GM12878 (cell line): ENCODE measurements at regions not wholly inside any gene's neighbourhood (a gene's known extent, or its start where the extent isn't known, plus 50 kb on each side); places are given as distances from the start of the nearest gene placed in this dataset.

Experiments used
- ATAC-seq: fragments of 200-7000 bp; cut with Tn5 transposase; 3 replicates; pipeline ENCODE4 v1.9.1; 2020; ENCODE audit warnings: mild to moderate bottlenecking, moderate library complexity
- BruUV-seq: library from RNA; stranded (reverse); fragments of 400-500 nt; replicated peaks from 2 replicates; lab custom pipeline; 2021; lab: Mats Ljungman, UMichigan
- CTCF ChIA-PET: fragments of 300-600 bp; sonication (Branson Sonifier 250); formaldehyde crosslinking; extraction: SDS; loops from one replicate; lab custom pipeline; 2021; ENCODE audit warnings: inconsistent platforms; lab: Yijun Ruan, JAX
- POLR2A ChIA-PET: fragments of 350-600 bp; formaldehyde crosslinking; extraction: SDS; loops from one replicate; lab custom pipeline; 2021; ENCODE audit warnings: inconsistent platforms; lab: Charles Lee
- RAD21 ChIA-PET: fragments of 300-600 bp; sonication (Branson Sonifier 250); formaldehyde crosslinking; loops from one replicate; lab custom pipeline; 2023; ENCODE audit warnings: antibody characterized with exemption; ENCODE audit not compliant: unreplicated experiment; lab: Charles Lee
- SMC1A ChIA-PET: fragments of 300-600 bp; sonication (Branson Sonifier 250); formaldehyde crosslinking; loops from one replicate; lab custom pipeline; 2023; ENCODE audit not compliant: unreplicated experiment, uncharacterized antibody; lab: Charles Lee
- DNase-seq: peaks from one replicate; pipeline ENCODE4 v3.0.0-alpha.2; 2011; ENCODE audit warnings: low read depth, low spot score
- FAIRE-seq: peaks from 3 replicates; lab custom pipeline; 2011; peaks lifted over from hg19 to GRCh38; lab: Jason Lieb, UNC
- H2AFZ ChIP-seq: 2 replicates; pipeline ENCODE4 v1.6.0; 2011; ENCODE audit warnings: low read depth, low read length, control low read depth; ENCODE audit not compliant: control insufficient read depth
- H3K27ac ChIP-seq: 2 replicates; pipeline ENCODE4 v1.5.1; 2011; ENCODE audit warnings: control low read depth; ENCODE audit not compliant: control insufficient read depth, insufficient read depth
- H3K27me3 ChIP-seq, 2 experiments: replicated peaks in 1 of 2; 2 replicates each; pipeline versions ENCODE4 v1.6.0 to v1.6.1; 2011; ENCODE audit warnings: low read length in 1 of 2; ENCODE audit not compliant: control insufficient read depth in 2 of 2, insufficient read depth in 2 of 2
- H3K36me3 ChIP-seq, 2 experiments: 2 replicates each; pipeline ENCODE4 v1.5.1; 2011; ENCODE audit warnings: low read length in 1 of 2; ENCODE audit not compliant: control insufficient read depth in 2 of 2, insufficient read depth in 2 of 2
- H3K4me1 ChIP-seq: 2 replicates; pipeline ENCODE4 v1.6.1; 2011; ENCODE audit warnings: mild to moderate bottlenecking, low read length, moderate library complexity, mixed read lengths; ENCODE audit not compliant: control insufficient read depth, insufficient read depth
- H3K4me2 ChIP-seq: 2 replicates; pipeline ENCODE4 v1.6.0; 2011; ENCODE audit warnings: control low read depth; ENCODE audit not compliant: control insufficient read depth, insufficient read depth
- H3K4me3 ChIP-seq: fragments of 200-600 bp; sonication (generic); 2 replicates; pipeline ENCODE4 v1.5.1; 2016
- H3K79me2 ChIP-seq: 2 replicates; pipeline ENCODE4 v1.6.0; 2011; ENCODE audit warnings: low read length; ENCODE audit not compliant: control insufficient read depth, insufficient read depth
- H3K9ac ChIP-seq: 2 replicates; pipeline ENCODE4 v1.8.0; 2011; ENCODE audit warnings: low read length, control low read depth, mixed read lengths; ENCODE audit not compliant: control insufficient read depth, insufficient read depth
- H3K9me3 ChIP-seq: replicated peaks from 3 replicates; pipeline ENCODE4 v1.5.1; 2011; ENCODE audit warnings: mild to moderate bottlenecking, low read length; ENCODE audit not compliant: control insufficient read depth, insufficient read depth
- H4K20me1 ChIP-seq: 2 replicates; pipeline ENCODE4 v1.6.0; 2011; ENCODE audit not compliant: control insufficient read depth, insufficient read depth
- CBX3 ChIP-seq: fragments of 200-600 bp; sonication (generic); IDR thresholded peaks from 2 replicates; pipeline ENCODE4 v1.6.1; 2016; ENCODE audit warnings: low read depth, borderline replicate concordance
- CREB1 ChIP-seq: IDR thresholded peaks from 2 replicates; pipeline ENCODE4 v1.6.1; 2012; ENCODE audit warnings: low read depth, mild to moderate bottlenecking, inconsistent platforms
- EP300 ChIP-seq, 2 experiments: fragments of 150-350 bp in 1 of 2; IDR thresholded peaks; 2 replicates each; pipeline ENCODE4 v1.6.1; 2011 to 2012; ENCODE audit warnings: low read depth in 2 of 2, low read length in 2 of 2, borderline replicate concordance in 1 of 2, improper control_type of control experiment in 1 of 2, inconsistent platforms in 1 of 2; ENCODE audit not compliant: control insufficient read depth in 1 of 2
- EZH2 ChIP-seq: IDR thresholded peaks from 2 replicates; pipeline ENCODE4 v1.6.1; 2012; ENCODE audit warnings: low read depth, mild to moderate bottlenecking, control low read depth, inconsistent platforms, low read length, borderline replicate concordance; ENCODE audit not compliant: control insufficient read depth
- HCFC1 ChIP-seq: fragments of 150-350 bp; IDR thresholded peaks from 2 replicates; pipeline ENCODE4 v1.6.1; 2014; ENCODE audit warnings: low read length
- JUNB ChIP-seq: IDR thresholded peaks from 2 replicates; pipeline ENCODE4 v1.6.1; 2016; ENCODE audit warnings: antibody characterized with exemption, mild to moderate bottlenecking
- MEF2A ChIP-seq: IDR thresholded peaks from 2 replicates; pipeline ENCODE4 v1.6.1; 2011; ENCODE audit warnings: low read depth, mild to moderate bottlenecking, low read length, moderate library complexity; ENCODE audit not compliant: insufficient read depth
- MYB ChIP-seq: fragments of 150-350 bp; IDR thresholded peaks from 2 replicates; pipeline ENCODE4 v1.6.1; 2014; ENCODE audit warnings: mild to moderate bottlenecking, low read depth, low read length, borderline replicate concordance
- NRF1 ChIP-seq: conservative IDR thresholded peaks from 2 replicates; pipeline ENCODE4 v1.6.1; 2011; ENCODE audit warnings: mild to moderate bottlenecking, low read depth, low read length, improper control_type of control experiment
- RBBP5 ChIP-seq: fragments of 200-600 bp; sonication (generic); conservative IDR thresholded peaks from 2 replicates; pipeline ENCODE4 v1.6.1; 2016
- RCOR1 ChIP-seq: conservative IDR thresholded peaks from 2 replicates; pipeline ENCODE4 v1.6.1; 2012; ENCODE audit warnings: low read depth, low read length, improper control_type of control experiment
- SP1 ChIP-seq: IDR thresholded peaks from one replicate; pipeline ENCODE4 v1.6.1; 2011; ENCODE audit warnings: low read depth, low read length
- TCF12 ChIP-seq: IDR thresholded peaks from 2 replicates; pipeline ENCODE4 v1.6.1; 2011; ENCODE audit warnings: low read depth, mild to moderate bottlenecking, low read length
- ZSCAN29 ChIP-seq: fragments of 450-650 bp; IDR thresholded peaks from 2 replicates; pipeline ENCODE4 v1.6.1; 2017; ENCODE audit warnings: mild to moderate bottlenecking, moderate library complexity
- WGBS: methylation state at CpG from one replicate; pipeline ENCODE4 v1.1.6; 2016; ENCODE audit warnings: low lambda C conversion rate; ENCODE audit not compliant: insufficient replicate concordance, insufficient coverage; ENCODE audit errors: missing lambda C conversion rate; 5-methylcytosine and 5-hydroxymethylcytosine counted together
- in situ Hi-C: fragments of 300-500 bp; cut with MboI; formaldehyde crosslinking; loops from 9 replicates; pipeline ENCODE4 v1.14.3; 2018; ENCODE audit warnings: mixed read lengths
- intact Hi-C: fragments of 100-400 bp; cut with micrococcal nuclease; formaldehyde crosslinking; loops from one replicate; pipeline ENCODE4 v1.14.2; 2022; ENCODE audit not compliant: unreplicated experiment
- TF ChIP-seq, protein P1 (sequence below): IDR thresholded peaks from 2 replicates; pipeline ENCODE4 v1.6.1; 2011; ENCODE audit warnings: borderline replicate concordance, low read depth, mild to moderate bottlenecking, moderate library complexity, mixed read lengths, low read length; ENCODE audit not compliant: insufficient read depth; ENCODE audit errors: extremely low read length
- TF ChIP-seq, protein P2 (sequence below): fragments of 450-650 bp; IDR thresholded peaks from 2 replicates; pipeline ENCODE4 v1.6.1; 2017; ENCODE audit warnings: low read depth, mild to moderate bottlenecking, moderate library complexity
- TF ChIP-seq, protein P3 (sequence below): IDR thresholded peaks from 2 replicates; pipeline ENCODE4 v1.6.1; 2011; ENCODE audit warnings: mild to moderate bottlenecking, low read depth, low read length, moderate library complexity; ENCODE audit not compliant: insufficient replicate concordance
- TF ChIP-seq, protein P4 (sequence below): IDR thresholded peaks from 2 replicates; pipeline ENCODE4 v1.6.1; 2012; ENCODE audit warnings: low read depth, low read length, improper control_type of control experiment

DNA sequence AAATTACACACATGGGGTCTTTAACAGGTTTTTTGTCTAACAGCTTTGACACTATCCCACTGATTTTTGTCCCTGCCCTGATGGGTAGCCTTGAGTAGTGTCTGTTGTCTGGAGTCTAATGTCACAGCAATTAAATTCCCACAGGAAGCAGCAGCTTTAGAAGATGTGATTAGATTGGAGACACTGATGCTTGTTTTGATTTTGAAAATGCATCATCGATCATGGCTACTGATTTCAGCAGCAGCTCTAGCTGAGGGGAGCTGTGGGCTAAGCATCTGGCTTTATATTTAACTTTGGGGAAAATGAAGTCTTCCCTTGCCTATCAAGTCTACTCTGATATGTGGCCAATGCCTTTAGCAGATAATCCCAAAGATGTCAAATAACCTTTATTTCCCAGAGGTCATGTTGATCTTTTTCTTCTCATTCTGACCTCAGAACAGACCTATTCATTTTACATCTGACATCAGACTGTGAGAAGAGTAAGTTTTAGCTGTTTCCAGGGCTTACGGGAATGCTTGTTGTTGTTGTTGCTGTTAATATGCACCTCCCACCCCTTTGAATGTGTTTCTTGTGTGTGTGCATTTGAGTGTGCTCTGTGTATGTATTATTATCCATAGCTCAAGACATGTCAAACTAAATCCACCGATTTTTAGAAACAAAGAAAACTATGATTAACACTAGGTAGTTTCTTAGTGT is 704.9 kb upstream of the NUDT12 start:
- 36% methylated on average over 3 of the region's 3 CpGs for WGBS
- Histone ChIP-seq H3K9me3 (no peaks in the 10 kb centered on the region), H3K4me1 (no peaks in the 10 kb centered on the region), H2AFZ (no peak overlapping the region), H3K4me2 (no peak overlapping the region), H3K9ac (no peak overlapping the region), H4K20me1 (no peaks in the 10 kb centered on the region), H3K27ac (no peak overlapping the region), H3K4me3 (no peak overlapping the region), H3K79me2 (no peaks in the 10 kb centered on the region), H3K27me3 (no peaks in the 10 kb centered on the region), H3K36me3 (no peaks in the 10 kb centered on the region)
- ChIA-PET CTCF (no interaction called here), SMC1A (interaction anchor here (0.7 to 2.2 kb wide), 2 partner anchors 9 to 17 kb away, joined by 3 to 8 read pairs; no protein-coding TSS in a partner anchor), POLR2A (no interaction called here), RAD21 (no interaction called here)
- intact Hi-C loops: no loop called here
- BruUV-seq: no TSS peak
- in situ Hi-C loops: no loop called here
- ATAC-seq (no peak), DNase-seq (no peak), FAIRE-seq (no peak)
- TF ChIP-seq TCF12: no peak
- TF ChIP-seq EP300 (IDR thresholded peaks at IDR 0.05; ENCODE audit: borderline replicate concordance in 1 of 2, control insufficient read depth in 1 of 2, low read depth in 2 of 2, low read length in 2 of 2): no peak
- TF ChIP-seq ZSCAN29: no peak
- TF ChIP-seq SP1: no peak
- TF ChIP-seq RBBP5: no peak
- TF ChIP-seq, protein P1, sequence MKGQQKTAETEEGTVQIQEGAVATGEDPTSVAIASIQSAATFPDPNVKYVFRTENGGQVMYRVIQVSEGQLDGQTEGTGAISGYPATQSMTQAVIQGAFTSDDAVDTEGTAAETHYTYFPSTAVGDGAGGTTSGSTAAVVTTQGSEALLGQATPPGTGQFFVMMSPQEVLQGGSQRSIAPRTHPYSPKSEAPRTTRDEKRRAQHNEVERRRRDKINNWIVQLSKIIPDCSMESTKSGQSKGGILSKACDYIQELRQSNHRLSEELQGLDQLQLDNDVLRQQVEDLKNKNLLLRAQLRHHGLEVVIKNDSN: no peak
- TF ChIP-seq RCOR1: no peak
- TF ChIP-seq NRF1: no peak
- TF ChIP-seq CBX3: no peak
- no peak for TF ChIP-seq JUNB
- TF ChIP-seq, protein P2, sequence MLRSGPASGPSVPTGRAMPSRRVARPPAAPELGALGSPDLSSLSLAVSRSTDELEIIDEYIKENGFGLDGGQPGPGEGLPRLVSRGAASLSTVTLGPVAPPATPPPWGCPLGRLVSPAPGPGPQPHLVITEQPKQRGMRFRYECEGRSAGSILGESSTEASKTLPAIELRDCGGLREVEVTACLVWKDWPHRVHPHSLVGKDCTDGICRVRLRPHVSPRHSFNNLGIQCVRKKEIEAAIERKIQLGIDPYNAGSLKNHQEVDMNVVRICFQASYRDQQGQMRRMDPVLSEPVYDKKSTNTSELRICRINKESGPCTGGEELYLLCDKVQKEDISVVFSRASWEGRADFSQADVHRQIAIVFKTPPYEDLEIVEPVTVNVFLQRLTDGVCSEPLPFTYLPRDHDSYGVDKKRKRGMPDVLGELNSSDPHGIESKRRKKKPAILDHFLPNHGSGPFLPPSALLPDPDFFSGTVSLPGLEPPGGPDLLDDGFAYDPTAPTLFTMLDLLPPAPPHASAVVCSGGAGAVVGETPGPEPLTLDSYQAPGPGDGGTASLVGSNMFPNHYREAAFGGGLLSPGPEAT: no peak
- no peak for TF ChIP-seq CREB1
- no peak for TF ChIP-seq MEF2A
- TF ChIP-seq, protein P3, sequence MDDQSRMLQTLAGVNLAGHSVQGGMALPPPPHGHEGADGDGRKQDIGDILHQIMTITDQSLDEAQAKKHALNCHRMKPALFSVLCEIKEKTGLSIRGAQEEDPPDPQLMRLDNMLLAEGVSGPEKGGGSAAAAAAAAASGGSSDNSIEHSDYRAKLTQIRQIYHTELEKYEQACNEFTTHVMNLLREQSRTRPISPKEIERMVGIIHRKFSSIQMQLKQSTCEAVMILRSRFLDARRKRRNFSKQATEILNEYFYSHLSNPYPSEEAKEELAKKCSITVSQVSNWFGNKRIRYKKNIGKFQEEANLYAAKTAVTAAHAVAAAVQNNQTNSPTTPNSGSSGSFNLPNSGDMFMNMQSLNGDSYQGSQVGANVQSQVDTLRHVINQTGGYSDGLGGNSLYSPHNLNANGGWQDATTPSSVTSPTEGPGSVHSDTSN: no peak
- no peak for TF ChIP-seq MYB
- TF ChIP-seq HCFC1: no peak
- TF ChIP-seq, protein P4, sequence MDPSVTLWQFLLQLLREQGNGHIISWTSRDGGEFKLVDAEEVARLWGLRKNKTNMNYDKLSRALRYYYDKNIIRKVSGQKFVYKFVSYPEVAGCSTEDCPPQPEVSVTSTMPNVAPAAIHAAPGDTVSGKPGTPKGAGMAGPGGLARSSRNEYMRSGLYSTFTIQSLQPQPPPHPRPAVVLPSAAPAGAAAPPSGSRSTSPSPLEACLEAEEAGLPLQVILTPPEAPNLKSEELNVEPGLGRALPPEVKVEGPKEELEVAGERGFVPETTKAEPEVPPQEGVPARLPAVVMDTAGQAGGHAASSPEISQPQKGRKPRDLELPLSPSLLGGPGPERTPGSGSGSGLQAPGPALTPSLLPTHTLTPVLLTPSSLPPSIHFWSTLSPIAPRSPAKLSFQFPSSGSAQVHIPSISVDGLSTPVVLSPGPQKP: no peak
- TF ChIP-seq EZH2: no peak
